Breast epithelium (tissue), 4 donors: ENCODE measurements at regions not wholly inside any gene's neighbourhood (a gene's known extent, or its start where the extent isn't known, plus 50 kb on each side); places are given as distances from the start of the nearest gene placed in this dataset.

ENCODE experiments used
- DNase-seq, 2 donors: peaks; one replicate each; pipeline ENCODE4 v3.0.0-alpha.2; 2019; ENCODE audit warnings: low spot score in 2 of 2
- H3K27ac ChIP-seq, 2 donors: fragments of 200-600 bp; sonication (generic) in 1 of 2; one replicate each; pipeline ENCODE4 v1.5.1; 2016 to 2019; ENCODE audit warnings: mild to moderate bottlenecking in 1 of 2
- H3K27me3 ChIP-seq, 2 donors: fragments of 200-600 bp; sonication (generic) in 1 of 2; one replicate each; pipeline versions ENCODE4 v1.5.1 to v1.6.0; 2017 to 2019; ENCODE audit warnings: control low read depth in 1 of 2, mild to moderate bottlenecking in 1 of 2
- H3K36me3 ChIP-seq: fragments of 200-600 bp; one replicate; pipeline ENCODE4 v1.5.1; 2019
- H3K4me1 ChIP-seq, 2 donors: fragments of 200-600 bp; sonication (generic); one replicate each; pipeline ENCODE4 v1.5.1; 2016 to 2019; ENCODE audit warnings: control low read depth in 1 of 2
- H3K4me3 ChIP-seq, 3 donors: fragments of 200-600 bp; sonication (generic); 1 replicate in 2 of 3; 2 replicates in 1 of 3; pipeline ENCODE4 v1.5.1; 2016 to 2019; ENCODE audit warnings: mild to moderate bottlenecking in 3 of 3, moderate library complexity in 2 of 3
- H3K9me3 ChIP-seq, 2 donors: fragments of 200-600 bp; sonication (generic) in 1 of 2; one replicate each; pipeline ENCODE4 v1.5.1; 2016 to 2019; ENCODE audit warnings: control low read depth in 1 of 2
- CTCF ChIP-seq, 3 donors: fragments of 450-650 bp; IDR thresholded peaks; one replicate each; pipeline ENCODE4 v1.5.1; 2016 to 2017; ENCODE audit warnings: antibody characterized with exemption in 3 of 3, mild to moderate bottlenecking in 3 of 3, moderate library complexity in 3 of 3
- POLR2A ChIP-seq: fragments of 450-650 bp; IDR thresholded peaks from one replicate; pipeline ENCODE4 v1.6.1; 2016; ENCODE audit warnings: antibody characterized with exemption, mild to moderate bottlenecking, moderate library complexity
- POLR2AphosphoS5 ChIP-seq, 3 donors: sonication (generic); formaldehyde crosslinking; IDR thresholded peaks; one replicate each; pipeline ENCODE4 v1.6.1; 2017; ENCODE audit warnings: antibody characterized with exemption in 3 of 3
- intact Hi-C: fragments of 100-400 bp; cut with DNase I; formaldehyde crosslinking; loops from one replicate; pipeline ENCODE4 v1.15.1; 2023; ENCODE audit warnings: low total_unique reads

- TF ChIP-seq CTCF (IDR thresholded peaks at IDR 0.05) (no peak), POLR2A (no peak), POLR2AphosphoS5 (IDR thresholded peaks at IDR 0.05) (no peak)
- Histone ChIP-seq H3K4me3 (no peak overlapping the region), H3K4me1 (no peaks in the 10 kb centered on the region), H3K36me3 (no peaks in the 10 kb centered on the region), H3K27ac (no peak overlapping the region), H3K27me3 (no peaks in the 10 kb centered on the region), H3K9me3 (no peaks in the 10 kb centered on the region)
- intact Hi-C loops = no loop called here
- DNase-seq = no peak
These were observed 698.3 kb downstream of the LRRIQ3 start for GRCh38 chr1:73499671-73500070.

GRCh38 chr1:73491621-73492020 is 706.4 kb downstream of the LRRIQ3 start:
- Histone ChIP-seq H3K4me1 (no peaks in the 10 kb centered on the region), H3K4me3 (no peak overlapping the region), H3K27ac (no peak overlapping the region), H3K9me3 (peaks cover 0 to 6% of the 10 kb centered on the region in 2 donors), H3K36me3 (no peaks in the 10 kb centered on the region), H3K27me3 (no peaks in the 10 kb centered on the region)
- DNase-seq = no peak
- no peak for TF ChIP-seq CTCF (IDR thresholded peaks at IDR 0.05)
- TF ChIP-seq POLR2AphosphoS5 (IDR thresholded peaks at IDR 0.05) = no peak
- TF ChIP-seq POLR2A = no peak
- intact Hi-C loops = no loop called here

- Histone ChIP-seq H3K4me3 (no peak overlapping the region), H3K27ac (no peak overlapping the region), H3K9me3 (no peaks in the 10 kb centered on the region), H3K4me1 (no peaks in the 10 kb centered on the region), H3K27me3 (no peaks in the 10 kb centered on the region), H3K36me3 (no peaks in the 10 kb centered on the region)
- TF ChIP-seq POLR2A (no peak), POLR2AphosphoS5 (IDR thresholded peaks at IDR 0.05) (no peak), CTCF (IDR thresholded peaks at IDR 0.05) (no peak)
- no peak for DNase-seq
- intact Hi-C loops = no loop called here
These were observed 722.6 kb downstream of the LRRIQ3 start for GRCh38 chr1:73475316-73475870.

- Histone ChIP-seq H3K4me3 (no peak overlapping the region), H3K36me3 (no peaks in the 10 kb centered on the region), H3K27ac (no peak overlapping the region), H3K27me3 (no peaks in the 10 kb centered on the region), H3K4me1 (no peaks in the 10 kb centered on the region), H3K9me3 (no peaks in the 10 kb centered on the region)
- no peak for DNase-seq
- intact Hi-C loops = no loop called here
- no peak for TF ChIP-seq POLR2A
- TF ChIP-seq CTCF (IDR thresholded peaks at IDR 0.05) = no peak
- no peak for TF ChIP-seq POLR2AphosphoS5 (IDR thresholded peaks at IDR 0.05)
These were observed 725.2 kb downstream of the LRRIQ3 start for GRCh38 chr1:73472810-73473209.

- H3K4me3 ChIP-seq = no peak overlapping the region
- H3K27me3 ChIP-seq = no peaks in the 10 kb centered on the region
- TF ChIP-seq POLR2AphosphoS5 (IDR thresholded peaks at IDR 0.05) = no peak
- no peak for TF ChIP-seq CTCF (IDR thresholded peaks at IDR 0.05)
- TF ChIP-seq POLR2A = no peak
- no peak for DNase-seq
- no peak overlapping the region for H3K27ac ChIP-seq
- H3K4me1 ChIP-seq = no peaks in the 10 kb centered on the region
- H3K9me3 ChIP-seq = no peaks in the 10 kb centered on the region
- intact Hi-C loops = no loop called here
- no peaks in the 10 kb centered on the region for H3K36me3 ChIP-seq
These were observed 730.2 kb downstream of the LRRIQ3 start for GRCh38 chr1:73467731-73468130.
